HG03064 (cell line): ENCODE measurements at regions not wholly inside any gene's neighbourhood (a gene's known extent, or its start where the extent isn't known, plus 50 kb on each side); places are given as distances from the start of the nearest gene placed in this dataset.
"Not testable (repeated sequence)": the region's sequence is repeated elsewhere in the genome, so short reads cannot be mapped to it uniquely, and the experiment has no call there.

Experiments
- ATAC-seq: cut with Tn5 transposase; IDR thresholded peaks from one replicate; pipeline ENCODE4 v1.9.1; 2021; ENCODE audit warnings: low read depth; ENCODE audit not compliant: unreplicated experiment

- no peak for ATAC-seq
These were observed 77.1 kb upstream of the RASEF start for GRCh38 chr9:83140061-83140460.

- ATAC-seq: no peak
These were observed 75.6 kb upstream of the RASEF start for GRCh38 chr9:83138422-83139135.

DNA sequence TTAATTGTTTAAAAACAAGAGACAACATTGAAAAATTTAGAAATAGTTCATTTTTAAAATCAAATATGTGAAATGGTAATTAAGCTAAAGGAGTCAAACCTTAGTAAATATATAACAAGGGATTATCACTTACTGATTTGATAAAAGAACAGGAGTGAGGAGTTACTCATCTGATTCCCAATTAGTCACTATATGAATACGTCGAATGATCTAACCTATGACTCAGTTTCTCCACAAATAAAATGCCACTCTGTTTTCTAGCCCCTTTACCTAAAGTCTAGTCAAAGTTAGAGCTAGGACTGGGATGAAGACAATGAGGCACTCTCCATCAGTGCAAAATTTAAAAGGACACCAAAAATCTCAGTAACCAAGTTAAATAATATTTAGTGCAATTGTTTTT is 70.4 kb upstream of the RASEF start:
- no peak for ATAC-seq

DNA sequence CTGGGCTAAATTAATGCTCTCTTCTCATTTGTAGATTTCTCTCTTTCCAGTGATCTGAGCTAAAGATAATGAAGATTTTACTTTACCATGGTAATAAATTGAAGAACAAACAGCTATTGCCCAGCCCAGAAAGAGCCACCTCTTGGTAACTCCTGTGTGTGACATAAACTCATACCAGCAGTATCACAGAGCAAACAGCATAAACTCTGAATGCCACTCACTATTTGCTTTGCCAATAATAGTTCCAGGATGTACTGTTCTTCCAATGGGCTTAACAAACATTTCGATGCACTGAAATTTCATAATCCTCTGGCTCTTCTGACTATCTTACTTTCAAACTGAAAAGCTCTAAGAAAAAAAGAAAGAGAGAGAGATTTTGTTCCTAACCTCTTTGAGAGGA is 69.8 kb upstream of the RASEF start:
- no peak for ATAC-seq

GRCh38 chr9:83130541-83130940 is 67.6 kb upstream of the RASEF start:
- no peak for ATAC-seq

GRCh38 chr9:83125671-83126070 is 62.7 kb upstream of the RASEF start:
- ATAC-seq: no peak

GRCh38 chr9:83119873-83120272 is 56.9 kb upstream of the RASEF start:
- no peak for ATAC-seq

DNA sequence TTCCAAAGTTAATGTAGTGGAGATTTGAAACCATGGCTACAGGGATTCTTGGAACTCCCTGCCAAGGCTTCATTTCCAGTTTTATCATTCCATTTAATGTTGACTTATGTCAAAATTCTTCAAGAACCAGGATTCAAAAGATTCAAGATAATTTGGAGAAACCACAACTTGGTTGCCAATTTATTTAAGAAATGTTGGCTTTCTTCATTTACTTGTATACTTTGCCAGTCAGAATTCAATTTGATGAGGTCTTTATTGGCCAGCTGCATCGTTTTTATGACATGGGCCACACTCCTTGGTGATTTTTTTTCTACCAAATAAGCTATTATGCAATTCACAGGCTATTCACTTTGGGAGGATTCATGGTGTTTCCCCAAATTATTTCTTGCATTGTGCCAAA is 53.1 kb upstream of the RASEF start:
- ATAC-seq: no peak

- ATAC-seq: not testable (repeated sequence)
These were observed 50.5 kb upstream of the RASEF start for GRCh38 chr9:83113445-83113844.
